Nucleus accumbens (tissue), 56 donors: ENCODE measurements at regions not wholly inside any gene's neighbourhood (a gene's known extent, or its start where the extent isn't known, plus 50 kb on each side); places are given as distances from the start of the nearest gene placed in this dataset.

Experiments
- DNase-seq, 56 donors: peaks; one replicate each; lab custom pipeline; 2025; lab: John Stamatoyannopoulos, UW

DNA sequence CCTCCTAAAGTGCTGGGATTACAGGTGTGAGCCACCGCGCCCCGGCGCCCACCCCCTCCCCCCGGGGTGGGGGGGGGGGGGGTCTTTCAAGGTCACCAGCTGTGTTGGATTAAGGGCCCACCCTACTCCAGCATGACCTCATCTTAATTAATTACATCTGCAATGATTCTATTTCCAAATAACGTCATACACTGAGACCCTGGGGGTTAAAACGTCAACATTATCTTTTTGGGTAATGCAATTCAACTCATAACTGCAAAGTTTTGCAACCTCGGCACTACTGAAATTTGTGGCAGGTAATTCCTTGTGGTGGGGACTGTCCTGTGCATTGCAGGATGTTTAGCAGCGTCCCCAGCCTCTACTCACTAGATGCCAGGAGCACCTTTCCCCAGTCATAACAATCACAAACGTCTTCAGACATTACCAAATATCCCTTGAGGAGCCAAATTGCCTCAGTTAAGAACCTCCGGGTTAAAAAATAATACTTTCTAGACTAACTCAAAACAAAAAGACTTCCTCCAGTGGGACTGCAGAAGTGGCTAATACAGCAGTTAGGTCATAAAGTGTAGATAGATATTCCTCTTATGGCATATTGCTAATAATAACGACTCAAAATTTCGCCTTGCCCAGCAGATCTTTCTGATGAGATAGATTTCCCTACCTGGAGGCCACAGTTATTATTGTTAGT, 233.0 kb upstream of the KAZN start:
- DNase-seq, result no peak

DNA sequence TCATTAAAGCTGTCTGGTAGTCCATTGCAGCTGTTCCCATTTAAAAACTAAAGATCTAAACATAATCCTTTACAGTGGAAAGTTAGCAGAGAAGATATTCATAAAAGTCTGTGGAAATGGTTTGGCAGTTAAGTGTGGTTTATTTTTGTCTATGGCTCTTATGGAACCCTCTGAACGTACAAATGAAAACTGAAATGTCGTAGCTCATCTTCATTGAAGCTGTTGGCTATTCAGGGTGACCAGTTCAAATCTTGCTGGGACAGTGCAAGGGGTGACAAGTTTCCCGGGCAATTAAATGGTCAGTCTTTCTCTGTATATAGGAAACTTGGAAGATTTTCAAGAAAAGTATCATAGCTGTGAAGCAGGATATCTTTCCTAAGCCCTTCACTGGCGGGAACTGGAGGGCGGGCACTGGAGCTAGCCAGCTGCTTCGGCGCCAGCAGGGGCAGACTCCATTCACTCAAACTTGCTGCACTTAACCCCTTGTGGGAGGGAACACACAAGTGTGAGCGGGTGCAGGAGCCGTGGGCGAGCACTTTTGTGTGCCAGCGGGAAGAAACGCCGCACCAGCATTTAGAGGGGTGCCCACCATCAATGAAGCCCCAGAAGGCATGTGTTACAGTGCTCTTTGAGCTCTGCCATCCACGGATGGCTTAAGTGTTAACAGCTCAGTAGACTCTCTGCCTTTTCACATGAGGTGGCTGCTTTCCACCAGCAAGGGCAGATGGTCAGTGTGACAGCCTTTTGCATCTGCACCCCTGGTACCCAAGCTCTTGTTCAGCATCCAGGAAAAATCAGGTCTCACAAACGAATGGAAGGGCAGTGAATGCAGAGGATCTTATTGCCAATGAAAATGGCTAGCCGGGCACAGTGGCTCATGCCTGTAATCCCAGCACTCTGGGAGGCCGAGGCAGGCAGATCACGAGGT, 232.1 kb upstream of the KAZN start:
- peak in 33 of 56 donors; percentile 3 to 60 (median 22) for DNase-seq

DNA sequence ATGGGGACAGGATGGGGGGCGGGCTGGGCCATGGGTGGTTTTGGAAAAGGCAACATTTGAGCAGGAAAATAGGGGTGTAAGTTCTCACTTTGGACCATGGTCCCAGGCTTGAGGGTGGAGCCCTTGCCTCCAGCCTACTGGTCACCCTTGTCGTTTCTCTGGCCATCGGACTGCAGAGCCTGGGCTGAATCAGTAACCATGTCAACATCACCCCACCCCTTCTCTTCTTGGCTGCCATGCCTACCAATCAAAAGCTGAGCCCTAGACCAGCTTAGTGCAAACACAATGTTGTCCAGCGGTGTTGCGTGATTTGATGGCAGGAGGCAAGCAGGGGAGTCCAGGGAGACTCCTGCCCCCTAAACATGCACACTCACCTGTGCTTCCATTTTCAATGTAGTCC, 231.0 kb upstream of the KAZN start:
- DNase-seq, result peak in 2 of 56 donors; percentile 5 to 15

DNA sequence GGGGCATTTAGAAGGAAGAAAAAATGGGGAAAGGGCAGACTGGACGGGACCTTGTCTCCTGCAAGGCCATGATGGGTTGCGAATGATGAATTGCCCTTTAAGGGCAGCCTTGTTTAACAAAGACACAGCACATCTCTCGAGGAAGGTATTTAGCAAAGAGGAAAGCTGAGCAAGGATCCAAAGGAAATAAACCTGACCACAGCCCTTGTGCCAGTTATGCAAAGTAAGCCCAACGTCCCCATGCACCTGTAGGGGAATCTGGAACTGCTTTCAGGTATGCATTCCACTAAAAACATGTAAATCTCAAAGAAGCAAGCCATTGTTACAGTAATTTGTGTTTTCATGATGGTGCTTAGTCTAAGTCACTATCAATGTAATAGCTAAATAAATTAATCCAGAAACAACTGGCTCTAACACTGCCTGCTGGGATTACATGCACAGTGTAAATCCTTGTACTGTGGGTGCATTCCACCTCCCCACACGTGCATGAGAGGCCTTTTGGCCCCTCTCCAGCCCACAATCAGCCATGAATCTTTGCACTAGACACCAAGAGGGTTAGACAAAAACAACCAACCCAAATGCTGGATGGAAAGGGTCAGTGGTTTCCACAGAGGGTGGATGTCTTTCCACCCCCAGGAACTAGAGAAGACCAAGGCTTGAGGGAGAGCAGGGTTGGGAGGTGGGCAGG, 228.8 kb upstream of the KAZN start:
- no peak for DNase-seq

DNA sequence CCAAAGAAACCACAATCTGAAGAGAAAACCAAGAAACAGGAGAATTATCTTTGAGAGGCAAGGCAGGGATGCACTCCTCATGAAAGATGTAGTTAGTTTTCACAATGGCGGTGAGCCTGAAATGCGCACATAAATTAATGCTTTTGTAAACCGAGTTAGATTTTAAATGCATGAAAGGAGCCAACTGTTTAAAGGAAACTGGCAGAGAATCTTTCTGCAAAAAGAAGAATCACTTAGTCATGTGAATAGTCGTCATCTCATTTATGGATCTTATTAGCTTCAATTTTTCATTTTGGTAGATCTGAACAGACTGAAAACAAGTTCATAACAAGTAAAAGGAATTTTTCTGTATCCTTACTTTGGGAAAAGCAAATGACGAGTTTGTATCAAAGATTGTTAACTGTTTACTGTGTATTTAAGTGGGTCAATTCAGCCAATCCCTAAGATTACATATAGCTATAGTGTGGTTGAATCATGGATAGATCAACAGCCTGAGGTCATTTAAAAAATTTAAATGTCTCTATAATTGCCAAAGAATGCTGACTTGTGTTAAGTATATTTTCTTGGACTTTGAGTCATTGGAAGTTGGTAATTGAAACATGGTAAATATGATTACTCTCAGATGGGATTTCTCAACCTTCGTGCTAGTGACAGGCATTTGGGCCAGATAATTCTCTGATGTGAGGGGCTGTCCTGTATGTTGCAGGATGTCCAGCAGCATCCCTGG, 226.6 kb upstream of the KAZN start:
- no peak for DNase-seq

DNA sequence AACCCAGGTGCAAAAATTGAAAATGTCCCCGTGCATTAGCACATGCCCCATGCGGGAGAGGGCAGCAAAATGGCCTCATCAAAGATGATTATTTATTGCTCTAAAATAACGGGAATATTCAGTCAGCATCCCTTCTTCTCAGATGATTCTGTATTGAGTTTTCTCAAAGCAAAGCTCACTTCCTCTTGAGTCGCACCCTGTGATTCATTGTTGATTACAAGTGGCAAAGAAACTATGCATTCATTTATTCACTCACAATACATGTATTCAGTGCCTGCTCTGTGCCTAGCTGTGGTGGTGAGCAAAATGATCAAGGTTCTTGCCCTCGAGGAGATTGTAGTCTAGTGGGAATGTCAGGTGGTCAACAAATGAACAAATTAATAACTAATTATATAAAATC, 226.0 kb upstream of the KAZN start:
- no peak for DNase-seq

DNA sequence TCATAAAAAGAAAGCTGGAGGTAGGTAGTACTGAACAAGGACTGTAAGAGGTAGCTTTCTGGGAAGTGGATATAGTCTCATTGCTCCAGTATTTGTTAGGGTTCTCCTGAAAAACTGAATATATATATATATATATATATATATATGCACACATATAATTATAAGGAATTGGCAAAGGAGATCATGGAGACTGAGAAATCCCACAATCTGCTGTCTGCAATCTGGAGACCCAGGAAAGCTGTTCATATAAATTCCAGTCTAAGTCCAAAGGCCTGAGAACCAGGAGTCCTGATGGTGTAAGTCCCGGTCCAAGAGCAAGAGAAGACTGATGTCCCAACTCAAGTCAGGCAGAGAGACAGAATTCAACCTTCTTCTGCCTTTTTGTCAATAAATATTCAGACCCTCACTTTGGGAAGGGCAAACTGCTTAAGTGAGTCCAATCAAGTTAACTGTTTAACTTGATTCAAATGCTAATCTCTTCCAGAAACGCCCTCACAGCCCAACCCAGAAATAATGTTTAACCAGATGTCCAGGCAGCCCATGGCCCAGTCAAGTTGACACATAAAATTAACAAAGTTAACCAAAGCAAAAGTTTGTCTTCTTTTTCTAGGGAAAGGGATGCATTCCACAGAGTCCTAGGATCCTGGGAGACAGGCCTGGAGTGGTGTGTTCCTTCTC, 225.3 kb upstream of the KAZN start:
- DNase-seq, result no peak

DNA sequence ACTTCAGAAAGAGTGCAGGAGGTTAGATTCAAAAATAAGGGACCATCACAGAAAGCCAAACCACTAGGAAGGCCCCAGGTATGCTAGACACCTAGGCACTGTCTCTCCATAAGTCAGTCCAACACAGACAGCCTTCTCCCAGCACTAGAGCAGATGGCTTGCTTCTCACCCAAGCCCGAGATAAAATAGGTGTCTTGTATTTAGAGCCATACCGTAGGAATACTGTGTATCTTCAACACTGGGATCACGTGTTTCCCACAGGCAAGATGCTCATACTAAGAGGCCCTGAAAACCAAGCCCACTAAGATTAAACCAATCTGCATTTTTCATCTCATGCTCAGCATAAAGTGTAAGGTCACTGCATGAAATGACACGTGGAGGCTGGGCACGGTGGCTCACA, 223.3 kb upstream of the KAZN start:
- DNase-seq, result no peak

DNA sequence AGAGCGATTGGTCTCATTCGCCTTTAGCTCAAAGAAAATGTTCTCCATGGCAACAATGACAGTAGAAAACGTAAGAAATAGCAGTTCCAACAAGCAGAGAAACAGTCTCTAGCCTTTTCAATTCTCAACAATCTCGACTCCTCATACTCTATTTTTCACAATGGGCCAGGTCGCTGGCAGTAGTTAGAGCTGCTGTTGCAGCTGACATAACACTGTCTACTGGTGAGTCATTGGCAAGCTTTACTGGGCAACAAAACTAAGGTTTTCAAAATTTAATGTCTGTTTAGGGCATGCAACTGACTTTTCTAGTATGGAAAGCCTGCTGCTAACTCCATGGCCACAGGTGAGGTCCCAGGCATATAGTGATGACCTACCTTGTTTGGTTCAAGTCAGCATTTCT, 221.1 kb upstream of the KAZN start:
- DNase-seq, result no peak

DNA sequence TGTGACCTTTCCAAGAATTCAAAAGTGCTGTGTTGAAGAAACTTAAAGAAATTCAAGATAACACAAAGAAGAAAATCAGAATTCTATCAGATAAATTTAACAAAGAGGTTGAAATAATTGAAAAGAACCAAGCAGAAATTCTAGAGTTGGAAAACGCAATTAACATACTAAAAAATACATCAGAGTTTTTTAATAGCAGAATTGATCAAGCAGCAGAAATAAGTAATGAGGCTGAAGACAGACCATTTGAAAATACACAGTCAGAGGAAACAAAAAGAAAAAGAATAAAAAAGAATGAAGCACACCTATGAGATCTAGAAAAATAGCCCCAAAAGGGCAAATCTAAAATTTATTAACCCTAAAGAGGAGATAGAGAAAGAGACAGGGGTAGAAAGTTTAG, 218.1 kb upstream of the KAZN start:
- no peak for DNase-seq

DNA sequence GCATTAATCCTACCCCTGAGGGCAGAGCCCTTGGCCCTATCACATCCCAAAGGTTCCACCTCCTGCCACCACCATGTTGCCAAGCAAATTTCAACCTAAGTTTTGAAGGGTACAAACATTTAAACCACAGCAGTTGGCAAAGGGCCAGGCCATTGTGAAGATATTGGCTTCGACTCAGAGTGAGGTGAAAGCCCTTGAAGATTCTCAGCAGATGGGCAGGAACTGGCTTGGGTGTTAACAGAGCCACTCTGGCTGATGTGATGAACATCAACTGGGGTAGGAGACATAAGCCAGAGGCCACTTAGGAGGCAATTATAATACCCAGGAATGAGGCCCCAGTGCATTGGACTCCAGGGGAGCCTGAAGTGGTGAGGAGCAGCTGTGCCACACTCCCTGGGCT, 207.7 kb upstream of the KAZN start:
- DNase-seq, result no peak

DNA sequence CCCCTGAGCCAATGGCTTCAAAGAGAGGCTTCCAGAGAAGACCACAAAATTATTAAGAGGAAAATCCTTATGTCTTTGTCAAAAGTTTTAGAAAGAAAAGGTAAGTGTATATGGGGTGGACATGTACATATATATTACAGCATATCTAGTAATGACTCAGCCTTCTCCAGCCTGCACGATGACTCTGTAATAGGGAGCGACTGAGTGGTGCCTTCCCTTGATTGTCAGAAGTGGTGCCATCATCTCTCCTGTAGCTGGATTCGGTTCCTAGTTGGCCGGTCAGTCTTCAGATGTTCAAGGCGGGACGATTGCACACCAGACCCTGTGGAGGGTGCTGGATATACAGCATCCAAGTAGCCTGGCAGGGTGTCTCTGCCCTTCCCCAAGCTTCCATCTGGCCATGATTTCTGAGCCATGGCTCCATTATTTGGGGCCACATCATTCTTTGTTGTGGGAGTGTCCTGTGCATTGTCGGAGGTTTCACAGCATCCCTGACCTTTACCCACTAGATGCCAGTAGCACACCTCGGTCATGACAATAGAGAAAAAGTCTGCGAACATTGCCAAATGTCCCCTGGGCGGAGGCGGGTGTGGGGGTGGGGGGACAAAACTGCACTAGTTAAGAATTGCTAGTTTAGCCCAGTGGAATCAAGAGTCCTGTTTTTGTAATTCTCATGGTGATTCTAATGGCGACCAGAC, 206.2 kb upstream of the KAZN start:
- DNase-seq, result no peak

DNA sequence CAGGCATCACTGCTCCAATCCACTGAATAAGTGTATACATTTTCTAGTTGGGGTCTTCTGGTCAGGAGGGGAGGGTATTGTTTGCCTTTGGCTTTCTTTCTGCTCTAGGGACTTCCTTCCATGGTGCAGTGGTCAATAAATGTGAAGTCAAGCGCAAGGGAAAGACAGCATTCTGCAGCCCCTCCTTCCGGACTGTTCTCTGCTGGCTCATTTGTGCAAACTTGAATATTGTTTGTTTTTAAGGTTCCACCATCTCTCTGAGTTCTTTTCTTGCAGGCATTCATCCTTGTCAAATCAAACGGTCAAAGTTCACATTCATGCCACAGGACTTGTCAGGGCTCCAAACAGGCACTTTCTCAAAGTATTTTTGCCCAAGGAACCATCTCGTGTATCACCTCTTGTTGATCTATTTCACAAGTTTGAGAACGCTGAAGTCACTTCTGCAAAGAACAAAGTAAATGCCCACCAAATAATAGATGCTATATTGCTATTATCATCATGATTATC, 205.6 kb upstream of the KAZN start:
- no peak for DNase-seq

DNA sequence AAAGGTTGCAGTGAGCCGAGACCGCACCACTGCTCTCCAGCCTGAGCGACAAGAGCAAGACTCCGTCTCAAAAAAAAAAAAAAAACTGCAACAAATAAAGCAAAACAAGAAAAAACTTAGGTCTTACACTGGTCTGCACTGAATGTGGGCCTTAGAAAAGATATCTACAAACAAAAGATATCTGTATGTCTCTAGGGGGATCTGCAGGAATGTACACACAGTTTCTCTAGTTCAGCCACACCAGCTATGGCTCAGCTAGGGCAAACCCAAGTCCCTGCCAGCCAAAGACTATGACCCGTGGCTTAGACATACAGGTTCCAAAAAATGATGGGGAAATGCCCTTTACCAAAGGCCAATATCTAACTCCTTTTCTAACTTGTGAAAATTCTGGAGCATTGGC, 202.4 kb upstream of the KAZN start:
- DNase-seq, result no peak

DNA sequence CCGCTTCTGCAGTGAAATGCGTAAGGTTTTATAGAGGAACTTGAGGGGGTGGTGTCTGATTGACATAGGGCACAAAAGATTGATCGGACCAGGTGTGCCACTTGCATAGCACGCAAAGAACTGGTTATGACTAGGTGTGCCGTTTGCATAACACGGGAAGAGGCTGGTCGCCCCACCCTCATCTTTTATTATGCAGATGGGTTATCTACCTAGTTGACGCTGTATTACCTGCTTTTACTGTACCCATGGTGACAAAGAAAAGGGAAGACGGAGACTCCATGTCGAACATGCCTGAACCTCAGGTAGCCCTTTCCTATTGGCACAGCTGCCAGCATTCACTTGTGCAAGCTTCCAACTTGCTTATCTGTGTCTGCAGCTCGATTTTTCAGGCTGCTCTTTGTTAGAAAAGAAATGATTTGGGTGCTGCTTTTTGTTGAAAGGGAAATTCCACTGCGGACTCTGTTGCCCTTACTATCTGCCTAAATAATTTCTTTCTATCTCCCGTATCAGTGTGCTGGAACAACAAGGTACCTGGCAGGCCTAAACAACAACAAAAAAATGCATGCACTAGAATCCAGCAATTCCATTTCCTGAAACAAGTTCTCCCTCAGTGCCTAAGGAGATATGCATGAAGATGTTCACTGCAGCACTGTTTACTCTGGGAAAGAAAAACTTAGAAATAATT, 194.4 kb upstream of the KAZN start:
- DNase-seq, result no peak

DNA sequence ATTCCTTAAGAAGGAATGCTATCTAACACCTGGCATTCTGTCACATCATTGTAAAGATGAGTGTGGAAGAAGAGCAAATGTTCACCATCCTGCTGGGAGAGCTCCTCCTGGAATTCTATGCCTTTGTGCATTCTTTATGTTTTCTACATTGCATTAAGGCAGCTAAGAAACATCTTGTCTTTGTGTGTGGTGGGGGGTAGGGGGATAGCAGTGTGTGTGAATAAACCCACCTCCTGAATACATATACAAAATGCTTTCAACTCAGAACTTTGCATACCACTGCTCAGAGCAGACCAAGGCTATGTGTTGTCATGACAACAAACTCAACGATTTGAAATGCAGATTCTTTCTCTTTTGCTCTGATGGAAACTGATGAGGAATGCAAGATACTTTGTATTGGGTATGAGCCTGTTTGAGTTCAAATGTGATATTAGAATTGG, 193.6 kb upstream of the KAZN start:
- DNase-seq, result no peak

DNA sequence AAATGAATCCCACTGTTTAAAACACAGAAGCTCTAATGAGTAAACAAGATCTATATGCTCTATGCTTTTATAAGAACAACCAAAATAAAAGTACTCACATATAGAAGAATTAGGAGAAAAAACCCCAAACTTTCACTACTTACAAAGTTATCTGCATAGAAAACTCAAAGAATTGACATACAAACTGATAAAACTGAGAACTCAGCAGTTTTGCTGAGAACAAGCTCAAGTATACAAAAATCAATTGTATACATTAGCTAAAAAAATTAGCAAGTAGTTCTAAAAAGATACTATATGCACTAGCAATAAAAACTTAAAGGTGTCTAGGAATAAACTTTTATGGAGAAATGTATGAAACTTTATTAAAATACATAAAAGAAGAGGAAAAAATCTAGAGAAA, 186.2 kb upstream of the KAZN start:
- no peak for DNase-seq

DNA sequence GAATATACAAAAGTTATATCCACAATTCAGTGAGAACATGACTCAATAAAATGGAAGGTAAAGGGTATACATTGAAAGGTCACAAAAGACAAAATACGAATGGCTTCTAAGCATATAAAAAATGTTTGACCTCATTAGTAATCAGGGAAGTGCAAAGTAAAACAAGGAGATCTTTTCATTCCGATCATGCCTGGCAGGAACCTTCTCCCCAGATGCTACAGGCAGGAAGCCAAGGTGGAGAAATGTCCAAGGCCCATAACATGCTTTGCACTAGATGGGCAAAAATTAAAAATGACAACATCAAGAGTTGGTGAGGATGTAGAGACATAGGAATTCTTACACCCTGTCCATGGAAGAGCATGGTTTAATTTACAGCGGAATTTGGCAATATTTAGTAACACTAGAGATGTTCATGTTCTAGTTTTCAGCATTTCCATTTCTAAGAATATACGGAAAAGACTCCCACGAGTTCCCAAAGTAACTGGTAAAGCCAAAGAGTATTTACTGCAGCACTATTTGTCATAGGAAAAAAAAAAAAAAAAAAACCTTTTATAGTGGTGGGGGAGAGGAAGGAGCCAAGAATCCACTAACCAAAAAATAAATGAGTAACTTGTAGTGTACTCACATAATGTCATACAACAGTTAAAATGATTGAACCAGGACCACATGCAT, 184.5 kb upstream of the KAZN start:
- peak in 26 of 56 donors; percentile 2 to 45 (median 18) for DNase-seq
